IMR-90 (cell line): ENCODE measurements at regions not wholly inside any gene's neighbourhood (a gene's known extent, or its start where the extent isn't known, plus 50 kb on each side); places are given as distances from the start of the nearest gene placed in this dataset.

Experiments used
- ATAC-seq: fragments of 200-7000 bp; cut with Tn5 transposase; 2 replicates; pipeline ENCODE4 v1.9.1; 2020; ENCODE audit warnings: low read depth, mild to moderate bottlenecking, moderate library complexity
- BruUV-seq: library from RNA; stranded (reverse); fragments of 400-500 nt; replicated peaks from 2 replicates; lab custom pipeline; 2021; lab: Mats Ljungman, UMichigan
- CTCF ChIA-PET: fragments of 300-600 bp; formaldehyde crosslinking; extraction: SDS; loops from one replicate; lab custom pipeline; 2021; ENCODE audit warnings: antibody characterized with exemption; lab: Yijun Ruan, JAX
- POLR2A ChIA-PET: fragments of 300-600 bp; sonication (Branson Sonifier 250); formaldehyde crosslinking; loops from one replicate; lab custom pipeline; 2022; ENCODE audit warnings: antibody characterized with exemption; ENCODE audit not compliant: unreplicated experiment; lab: Charles Lee
- DNase-seq: peaks from one replicate; pipeline ENCODE4 v3.0.0; 2013
- H2AFZ ChIP-seq: replicated peaks from 2 replicates; pipeline ENCODE3; 2013; ENCODE audit warnings: low read length, mild to moderate bottlenecking; ENCODE audit not compliant: poor library complexity
- H2AK5ac ChIP-seq: 2 replicates; pipeline ENCODE4 v1.6.1; 2013; ENCODE audit warnings: low read depth, low read length, inconsistent platforms
- H2AK9ac ChIP-seq: replicated peaks from 2 replicates; pipeline ENCODE3; 2013; ENCODE audit warnings: mild to moderate bottlenecking, low read depth, low read length, moderate library complexity; ENCODE audit not compliant: poor library complexity
- H2BK120ac ChIP-seq: 2 replicates; pipeline ENCODE4 v1.6.1; 2013; ENCODE audit warnings: low read depth, low read length, inconsistent platforms
- H2BK15ac ChIP-seq: 3 replicates; pipeline ENCODE4 v1.6.1; 2013; ENCODE audit warnings: low read depth, low read length, inconsistent platforms
- H2BK20ac ChIP-seq: 2 replicates; pipeline ENCODE4 v1.6.1; 2013; ENCODE audit warnings: low read depth, mild to moderate bottlenecking, inconsistent platforms, low read length, moderate library complexity
- H2BK5ac ChIP-seq: 2 replicates; pipeline ENCODE4 v1.6.1; 2013; ENCODE audit warnings: mild to moderate bottlenecking, low read depth, low read length, inconsistent platforms; ENCODE audit not compliant: poor library complexity, severe bottlenecking
- H3K14ac ChIP-seq: replicated peaks from 2 replicates; pipeline ENCODE4 v1.6.1; 2013; ENCODE audit warnings: low read depth, low read length, inconsistent platforms
- H3K18ac ChIP-seq: 2 replicates; pipeline ENCODE4 v1.6.1; 2013; ENCODE audit warnings: low read depth, low read length, control low read depth
- H3K23ac ChIP-seq: 2 replicates; pipeline ENCODE4 v1.6.1; 2013; ENCODE audit warnings: low read depth, low read length, inconsistent platforms
- H3K27ac ChIP-seq: 2 replicates; pipeline ENCODE4 v1.5.1; 2013; ENCODE audit warnings: mild to moderate bottlenecking, control low read depth, low read length; ENCODE audit not compliant: insufficient read depth
- H3K27me3 ChIP-seq: 2 replicates; pipeline ENCODE4 v1.6.1; 2013; ENCODE audit warnings: low read length; ENCODE audit not compliant: control insufficient read depth, insufficient read depth
- H3K36me3 ChIP-seq: 2 replicates; pipeline ENCODE4 v1.6.1; 2013; ENCODE audit warnings: low read length, mixed read lengths; ENCODE audit not compliant: control insufficient read depth, insufficient read depth
- H3K4ac ChIP-seq: 2 replicates; pipeline ENCODE4 v1.6.1; 2013; ENCODE audit warnings: low read depth, low read length, inconsistent platforms
- H3K4me1 ChIP-seq: 2 replicates; pipeline ENCODE4 v1.6.1; 2013; ENCODE audit warnings: low read length, mixed read lengths; ENCODE audit not compliant: control insufficient read depth, insufficient read depth
- H3K4me2 ChIP-seq: 2 replicates; pipeline ENCODE4 v1.6.1; 2013; ENCODE audit warnings: low read depth, mild to moderate bottlenecking, control low read depth, low read length, moderate library complexity
- H3K4me3 ChIP-seq: 2 replicates; pipeline ENCODE4 v1.5.1; 2013; ENCODE audit warnings: low read depth, mild to moderate bottlenecking, control low read depth, low read length, moderate library complexity; ENCODE audit not compliant: insufficient read depth
- H3K56ac ChIP-seq: 2 replicates; pipeline ENCODE4 v1.6.1; 2013; ENCODE audit warnings: low read length, inconsistent platforms; ENCODE audit not compliant: insufficient read depth; ENCODE audit errors: extremely low read depth
- H3K79me1 ChIP-seq, 2 experiments: 2 replicates each; pipeline ENCODE4 v1.6.1; 2013; ENCODE audit warnings: low read length in 2 of 2, inconsistent platforms in 1 of 2, low read depth in 1 of 2
- H3K9ac ChIP-seq: 2 replicates; pipeline ENCODE4 v1.6.1; 2013; ENCODE audit warnings: low read depth, low read length, control low read depth
- H3K9me1 ChIP-seq: 2 replicates; pipeline ENCODE4 v1.6.1; 2013; ENCODE audit warnings: low read length, inconsistent platforms; ENCODE audit not compliant: insufficient read depth
- H3K9me3 ChIP-seq: 2 replicates; pipeline ENCODE4 v1.6.1; 2013; ENCODE audit warnings: low read length; ENCODE audit not compliant: control insufficient read depth, insufficient read depth
- H4K20me1 ChIP-seq: 2 replicates; pipeline ENCODE4 v1.6.1; 2013; ENCODE audit warnings: low read length, inconsistent platforms; ENCODE audit not compliant: insufficient read depth
- H4K5ac ChIP-seq: 2 replicates; pipeline ENCODE4 v1.6.1; 2013; ENCODE audit warnings: mild to moderate bottlenecking, low read depth, low read length, control low read depth
- H4K8ac ChIP-seq, 2 experiments: 2 replicates each; pipeline ENCODE4 v1.6.1; 2013; ENCODE audit warnings: low read depth in 2 of 2, low read length in 2 of 2, control low read depth in 1 of 2, inconsistent platforms in 1 of 2
- H4K91ac ChIP-seq: 2 replicates; pipeline ENCODE4 v1.6.1; 2013; ENCODE audit warnings: low read depth, low read length, inconsistent platforms; ENCODE audit not compliant: insufficient read depth
- BHLHE40 ChIP-seq: fragments of 150-350 bp; IDR thresholded peaks from 2 replicates; pipeline ENCODE4 v1.6.1; 2016; ENCODE audit warnings: mild to moderate bottlenecking, low read depth, low read length
- MAFK ChIP-seq: IDR thresholded peaks from 2 replicates; pipeline ENCODE4 v1.6.1; 2012; ENCODE audit warnings: low read depth, low read length, improper control_type of control experiment
- WGBS, 2 experiments: methylation state at CpG; one replicate each; pipeline versions ENCODE4 v1.1.5 to v1.1.7; 2013; ENCODE audit warnings: missing lambda C conversion rate in 2 of 2; ENCODE audit not compliant: insufficient read length in 1 of 2; ENCODE audit errors: extremely low coverage in 2 of 2; 5-methylcytosine and 5-hydroxymethylcytosine counted together
- dilution Hi-C: fragments of 300-500 bp; cut with HindIII; formaldehyde crosslinking; loops from one replicate; pipeline ENCODE4 v1.14.3; 2018; ENCODE audit warnings: low sequenced_read_pairs; ENCODE audit not compliant: unreplicated experiment
- in situ Hi-C: fragments of 300-500 bp; cut with MboI; formaldehyde crosslinking; loops from 3 replicates; pipeline ENCODE4 v1.14.3; 2019; ENCODE audit warnings: low sequenced_read_pairs, inconsistent platforms, mixed read lengths
- intact Hi-C: fragments of 100-400 bp; cut with micrococcal nuclease; formaldehyde crosslinking; loops from 2 replicates; pipeline ENCODE4 v1.10.0; 2022

GRCh38 chr16:61228371-61228770, 807.9 kb downstream of the CDH8 start:
- DNase-seq (no peak), ATAC-seq (no peak)
- no peak overlapping the region for H3K56ac ChIP-seq
- H3K9ac ChIP-seq, result no peak overlapping the region
- no peak overlapping the region for H3K4me2 ChIP-seq
- H4K8ac ChIP-seq, result no peak overlapping the region
- POLR2A ChIA-PET, result no interaction called here
- H3K79me1 ChIP-seq, result no peaks in the 10 kb centered on the region
- H2AK5ac ChIP-seq, result no peak overlapping the region
- intact Hi-C loops, result no loop called here
- no peaks in the 10 kb centered on the region for H3K4me1 ChIP-seq
- H2BK120ac ChIP-seq, result no peak overlapping the region
- no peak overlapping the region for H4K5ac ChIP-seq
- H2AK9ac ChIP-seq, result no peak overlapping the region
- no CpG with 5 or more reads among the region's 1 CpG for WGBS, 2 experiments
- no peaks in the 10 kb centered on the region for H3K27me3 ChIP-seq
- H3K27ac ChIP-seq, result no peak overlapping the region
- no peak overlapping the region for H3K4me3 ChIP-seq
- H3K4ac ChIP-seq, result no peak overlapping the region
- H4K20me1 ChIP-seq, result no peaks in the 10 kb centered on the region
- no peak overlapping the region for H3K14ac ChIP-seq
- no TSS peak for BruUV-seq
- H2BK5ac ChIP-seq, result no peak overlapping the region
- H2BK20ac ChIP-seq, result no peak overlapping the region
- no peak overlapping the region for H3K23ac ChIP-seq
- TF ChIP-seq MAFK, result peak; percentile 77
- TF ChIP-seq BHLHE40, result no peak
- no peak overlapping the region for H4K91ac ChIP-seq
- no peak overlapping the region for H3K18ac ChIP-seq
- no peaks in the 10 kb centered on the region for H3K36me3 ChIP-seq
- H3K9me1 ChIP-seq, result no peaks in the 10 kb centered on the region
- CTCF ChIA-PET, result interaction anchor here (0.6 kb wide), 1 partner anchor 378 kb away, joined by 4 read pairs; no protein-coding TSS in a partner anchor
- H3K9me3 ChIP-seq, result peaks cover 8% of the 10 kb centered on the region
- no peak overlapping the region for H2AFZ ChIP-seq
- in situ Hi-C loops, result no loop called here
- dilution Hi-C loops, result no loop called here
- no peak overlapping the region for H2BK15ac ChIP-seq
